Subcutaneous abdominal adipose tissue (tissue), 5 donors: ENCODE measurements at regions not wholly inside any gene's neighbourhood (a gene's known extent, or its start where the extent isn't known, plus 50 kb on each side); places are given as distances from the start of the nearest gene placed in this dataset.

Experiments used
- H3K27ac ChIP-seq: one replicate; pipeline ENCODE4 v1.7.0; 2013; ENCODE audit warnings: low read depth, mild to moderate bottlenecking, inconsistent platforms, low read length, moderate library complexity
- H3K27me3 ChIP-seq, 5 donors: one replicate each; pipeline ENCODE4 v1.7.0; 2013; ENCODE audit warnings: low read length in 5 of 5, inconsistent platforms in 1 of 5; ENCODE audit not compliant: control insufficient read depth in 5 of 5, insufficient read depth in 4 of 5
- H3K36me3 ChIP-seq, 5 donors: one replicate each; pipeline ENCODE4 v1.7.0; 2013; ENCODE audit warnings: low read length in 5 of 5; ENCODE audit not compliant: control insufficient read depth in 5 of 5, insufficient read depth in 5 of 5
- H3K4me1 ChIP-seq, 5 donors: one replicate each; pipeline ENCODE4 v1.7.0; 2013; ENCODE audit warnings: low read length in 5 of 5, mild to moderate bottlenecking in 3 of 5, moderate library complexity in 1 of 5; ENCODE audit not compliant: control insufficient read depth in 5 of 5, insufficient read depth in 5 of 5
- H3K4me3 ChIP-seq, 5 donors: one replicate each; pipeline ENCODE4 v1.7.0; 2013; ENCODE audit warnings: low read length in 5 of 5, low read depth in 1 of 5
- H3K9ac ChIP-seq, 5 donors: one replicate each; pipeline ENCODE4 v1.7.0; 2013; ENCODE audit warnings: low read length in 5 of 5, mild to moderate bottlenecking in 4 of 5, moderate library complexity in 3 of 5
- H3K9me3 ChIP-seq, 5 donors: one replicate each; pipeline ENCODE4 v1.7.0; 2013; ENCODE audit warnings: low read length in 5 of 5; ENCODE audit not compliant: control insufficient read depth in 5 of 5
- donor health status: healthy.
- donor health status: healthy.
- donor health status: healthy.
- donor health status: healthy.
- donor health status: healthy.

DNA sequence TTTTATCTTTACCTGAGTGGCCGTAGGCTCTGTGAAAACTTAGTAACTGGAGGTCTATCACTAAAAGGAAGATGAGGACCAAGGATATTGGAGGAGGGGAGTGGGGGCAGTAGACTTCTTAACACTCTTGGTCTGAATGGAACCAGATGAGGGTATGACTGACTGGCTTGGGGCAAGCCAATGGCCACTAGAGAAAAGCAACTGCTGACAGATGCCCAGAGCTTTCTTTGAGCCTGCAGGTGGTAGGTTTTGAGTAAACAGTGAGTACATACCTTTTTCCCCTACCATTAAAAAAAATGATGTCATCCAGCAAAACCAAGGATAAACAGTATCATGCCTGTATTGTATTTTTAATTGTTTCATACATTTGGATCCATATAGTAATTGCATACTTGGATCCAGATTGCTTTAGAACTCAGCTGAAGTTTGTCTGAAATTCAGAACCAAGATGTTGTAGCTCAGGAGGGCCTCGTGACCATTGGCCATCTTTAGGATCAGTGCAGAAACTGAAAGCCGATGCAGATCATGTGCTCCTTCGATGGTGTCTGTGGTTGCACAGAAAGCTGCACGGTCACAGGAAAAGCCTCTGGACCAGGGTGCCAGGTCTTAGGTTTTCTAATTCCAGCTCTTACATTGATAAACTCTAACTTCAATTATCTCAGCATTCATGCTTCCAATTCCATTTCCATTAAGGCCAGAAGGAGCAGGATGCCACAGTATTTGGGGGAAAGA, 131.0 kb downstream of the PDGFRA start:
- no peak overlapping the region for H3K9ac ChIP-seq
- H3K4me1 ChIP-seq = no peaks in the 10 kb centered on the region
- no peak overlapping the region for H3K4me3 ChIP-seq
- no peaks in the 10 kb centered on the region for H3K36me3 ChIP-seq
- no peak overlapping the region for H3K27ac ChIP-seq
- no peaks in the 10 kb centered on the region for H3K27me3 ChIP-seq
- H3K9me3 ChIP-seq = peaks cover 0 to 3% (median 0%) of the 10 kb centered on the region in 5 donors

DNA sequence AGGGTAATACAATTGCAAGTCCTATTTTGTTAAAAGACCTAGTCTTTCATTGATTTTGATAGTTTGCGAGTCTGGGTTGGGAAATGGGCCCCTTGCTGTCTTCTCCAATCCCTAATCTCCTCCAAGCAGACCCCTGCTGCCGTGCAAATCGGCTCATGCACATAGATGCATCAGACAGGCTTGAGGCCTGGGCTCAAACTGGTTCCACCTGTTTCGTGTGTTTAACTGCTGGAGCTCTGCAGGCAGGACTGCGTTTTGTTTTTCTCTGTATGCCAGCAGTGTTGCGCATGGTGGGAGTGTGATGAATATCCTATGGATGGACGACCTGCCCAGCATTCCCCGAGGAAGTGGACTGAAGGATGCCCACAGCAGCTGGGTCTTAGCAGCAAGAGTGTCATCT, 133.9 kb downstream of the PDGFRA start:
- H3K27ac ChIP-seq = no peak overlapping the region
- no peak overlapping the region for H3K4me3 ChIP-seq
- H3K27me3 ChIP-seq = no peaks in the 10 kb centered on the region
- H3K4me1 ChIP-seq = no peaks in the 10 kb centered on the region
- H3K9ac ChIP-seq = no peak overlapping the region
- peaks cover 0 to 3% (median 0%) of the 10 kb centered on the region in 5 donors for H3K9me3 ChIP-seq
- no peaks in the 10 kb centered on the region for H3K36me3 ChIP-seq

DNA sequence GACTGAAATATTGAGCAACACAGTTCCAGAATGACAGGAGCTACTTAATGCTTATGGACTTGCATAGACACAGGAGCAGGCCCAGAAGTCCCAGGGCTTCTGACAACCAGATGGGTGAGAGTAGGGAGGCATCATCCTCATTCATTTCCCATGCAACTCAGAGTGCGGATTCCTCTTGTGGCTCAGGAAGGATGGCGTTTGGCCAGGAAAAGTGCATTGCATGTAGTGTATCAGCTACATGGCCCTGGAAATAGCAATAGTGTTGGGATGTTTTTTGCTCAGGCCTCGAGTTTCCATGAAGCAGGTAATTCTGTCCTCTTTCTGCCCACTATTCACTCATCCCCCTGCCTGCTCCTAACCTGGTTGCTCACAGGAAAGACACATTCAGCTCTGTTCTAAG, 136.6 kb downstream of the PDGFRA start:
- Histone ChIP-seq H3K4me3 (no peak overlapping the region), H3K27me3 (no peaks in the 10 kb centered on the region), H3K27ac (no peak overlapping the region), H3K9ac (no peak overlapping the region), H3K9me3 (no peaks in the 10 kb centered on the region), H3K36me3 (no peaks in the 10 kb centered on the region), H3K4me1 (peaks cover 0 to 7% (median 0%) of the 10 kb centered on the region in 5 donors)

- H3K9ac ChIP-seq = no peak overlapping the region
- no peaks in the 10 kb centered on the region for H3K36me3 ChIP-seq
- H3K4me1 ChIP-seq = peaks cover 0 to 7% (median 0%) of the 10 kb centered on the region in 5 donors
- no peak overlapping the region for H3K4me3 ChIP-seq
- no peaks in the 10 kb centered on the region for H3K27me3 ChIP-seq
- H3K9me3 ChIP-seq = no peaks in the 10 kb centered on the region
- H3K27ac ChIP-seq = no peak overlapping the region
Observed at GRCh38 chr4:54367059-54367458, 138.0 kb downstream of the PDGFRA start.

DNA sequence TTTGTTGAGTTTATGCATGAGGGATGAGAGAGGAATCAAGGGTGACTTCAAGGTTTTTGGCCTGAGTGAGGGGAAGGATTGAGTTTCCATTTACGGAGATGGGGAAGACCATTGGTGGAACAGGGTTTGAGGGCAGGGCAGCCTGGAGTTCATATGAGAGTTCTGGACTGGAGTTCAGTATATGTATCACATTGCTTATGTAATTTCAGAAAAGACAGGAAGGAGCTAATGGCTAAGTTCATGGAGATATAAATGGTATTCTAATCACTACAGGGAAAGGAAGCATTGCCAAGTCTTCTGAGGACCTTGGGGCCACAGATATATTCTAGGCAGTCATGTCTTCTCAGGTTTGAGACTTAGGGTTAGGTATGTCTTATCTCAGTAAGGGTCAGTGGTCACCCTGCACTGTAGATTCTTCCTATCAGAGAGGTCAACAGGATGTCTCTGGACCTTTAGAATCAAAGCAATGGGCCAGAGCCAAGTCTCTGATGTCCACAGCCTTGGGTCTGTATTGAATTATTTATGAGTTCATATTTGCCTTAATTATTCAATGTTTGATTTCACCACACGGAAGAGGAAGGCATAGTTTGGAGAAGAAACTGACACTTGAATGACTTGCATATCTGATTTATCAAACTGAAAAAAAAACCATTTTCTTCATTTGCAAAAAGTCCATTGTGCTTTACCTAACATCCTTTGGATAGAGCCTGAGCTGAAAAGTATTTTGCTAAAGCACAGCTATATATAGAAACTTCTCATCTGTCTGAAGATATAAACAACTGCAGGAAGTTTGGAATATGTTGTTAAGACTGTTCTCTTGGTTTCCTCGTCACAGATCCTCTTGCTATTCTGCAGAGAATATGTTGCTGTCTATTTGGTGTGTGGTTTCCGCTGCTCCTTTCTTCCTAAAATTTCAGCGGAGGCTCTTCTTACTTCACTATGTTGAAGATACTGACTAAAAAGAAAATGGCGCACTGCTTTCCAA, 139.5 kb downstream of the PDGFRA start:
- no peaks in the 10 kb centered on the region for H3K27me3 ChIP-seq
- H3K4me3 ChIP-seq = no peak overlapping the region
- no peak overlapping the region for H3K9ac ChIP-seq
- H3K4me1 ChIP-seq = peaks cover 0 to 7% (median 0%) of the 10 kb centered on the region in 5 donors
- no peaks in the 10 kb centered on the region for H3K36me3 ChIP-seq
- no peak overlapping the region for H3K27ac ChIP-seq
- H3K9me3 ChIP-seq = no peaks in the 10 kb centered on the region

GRCh38 chr4:54371173-54371572, 142.1 kb downstream of the PDGFRA start:
- Histone ChIP-seq H3K9ac (no peak overlapping the region), H3K36me3 (no peaks in the 10 kb centered on the region), H3K27me3 (peaks cover 0 to under 1% (median 0%) of the 10 kb centered on the region in 5 donors), H3K4me1 (peaks cover 0 to 7% (median 0%) of the 10 kb centered on the region in 5 donors), H3K9me3 (no peaks in the 10 kb centered on the region), H3K27ac (no peak overlapping the region), H3K4me3 (no peak overlapping the region)

- H3K9me3 ChIP-seq = no peaks in the 10 kb centered on the region
- H3K9ac ChIP-seq = no peak overlapping the region
- H3K36me3 ChIP-seq = no peaks in the 10 kb centered on the region
- no peak overlapping the region for H3K4me3 ChIP-seq
- H3K27me3 ChIP-seq = peaks cover 0 to 2% (median 0%) of the 10 kb centered on the region in 5 donors
- H3K27ac ChIP-seq = no peak overlapping the region
- peaks cover 0 to 7% (median 0%) of the 10 kb centered on the region in 5 donors for H3K4me1 ChIP-seq
Observed at GRCh38 chr4:54372951-54373350, 143.9 kb downstream of the PDGFRA start.

- Histone ChIP-seq H3K27ac (no peak overlapping the region), H3K9me3 (no peaks in the 10 kb centered on the region), H3K9ac (no peak overlapping the region), H3K36me3 (no peaks in the 10 kb centered on the region), H3K4me3 (no peak overlapping the region), H3K4me1 (peaks cover 0 to 3% (median 0%) of the 10 kb centered on the region in 5 donors), H3K27me3 (peaks cover 0 to 2% (median 0%) of the 10 kb centered on the region in 5 donors)
Observed at GRCh38 chr4:54373718-54374210, 144.7 kb downstream of the PDGFRA start.

DNA sequence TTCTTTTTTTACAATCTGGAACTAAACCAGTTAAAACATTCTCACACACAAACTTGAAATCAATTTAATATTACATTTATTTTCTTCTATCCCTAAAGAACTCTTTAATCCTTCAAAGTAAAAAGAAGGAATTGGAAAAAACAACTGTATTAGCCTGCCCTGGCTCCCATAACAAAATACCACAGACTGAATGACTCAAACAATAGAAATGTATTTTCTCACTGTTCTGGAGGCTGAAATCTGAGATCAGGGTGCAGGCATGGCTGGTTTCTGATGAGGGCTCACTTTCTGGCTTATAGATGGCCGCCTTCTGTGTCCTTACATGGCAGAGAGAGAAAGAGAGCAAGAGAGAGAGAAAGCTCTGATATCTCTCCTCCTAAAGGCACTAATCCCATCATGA, 149.4 kb downstream of the PDGFRA start:
- no peak overlapping the region for H3K9ac ChIP-seq
- peaks cover 0 to 2% (median 0%) of the 10 kb centered on the region in 5 donors for H3K27me3 ChIP-seq
- no peaks in the 10 kb centered on the region for H3K36me3 ChIP-seq
- H3K4me3 ChIP-seq = no peak overlapping the region
- H3K27ac ChIP-seq = no peak overlapping the region
- H3K9me3 ChIP-seq = no peaks in the 10 kb centered on the region
- no peaks in the 10 kb centered on the region for H3K4me1 ChIP-seq

GRCh38 chr4:54384152-54384551, 155.1 kb downstream of the PDGFRA start:
- no peak overlapping the region for H3K27ac ChIP-seq
- H3K27me3 ChIP-seq = no peaks in the 10 kb centered on the region
- H3K36me3 ChIP-seq = no peaks in the 10 kb centered on the region
- no peak overlapping the region for H3K4me3 ChIP-seq
- no peak overlapping the region for H3K9ac ChIP-seq
- no peaks in the 10 kb centered on the region for H3K9me3 ChIP-seq
- no peaks in the 10 kb centered on the region for H3K4me1 ChIP-seq
